OCI-LY3 (cell line): ENCODE measurements at regions not wholly inside any gene's neighbourhood (a gene's known extent, or its start where the extent isn't known, plus 50 kb on each side); places are given as distances from the start of the nearest gene placed in this dataset.

Experiments used
- H2AFZ ChIP-seq: fragments of 200-600, 300-600 bp; shearing (Covaris generic); 2 replicates; pipeline ENCODE4 v1.6.0; 2014; ENCODE audit warnings: antibody characterized with exemption, low read depth, low read length
- H3K27ac ChIP-seq: fragments of 200-600, 300-600 bp; sonication (generic); 2 replicates; pipeline ENCODE4 v1.5.1; 2014; ENCODE audit warnings: mild to moderate bottlenecking, low read length, moderate library complexity, mixed read lengths
- H3K27me3 ChIP-seq: fragments of 200-600, 300-600 bp; sonication (generic); 2 replicates; pipeline ENCODE4 v1.6.1; 2014; ENCODE audit warnings: low read depth, low read length, mixed read lengths
- H3K36me3 ChIP-seq: fragments of 200-600, 300-600 bp; sonication (generic); replicated peaks from 2 replicates; pipeline ENCODE3; 2014; ENCODE audit warnings: low read depth, low read length, mixed read lengths
- H3K4me1 ChIP-seq: fragments of 300-600, 200-600 bp; sonication (generic); 2 replicates; pipeline ENCODE4 v1.6.1; 2014; ENCODE audit warnings: low read length, mixed read lengths
- H3K4me2 ChIP-seq: fragments of 200-600, 300-600 bp; sonication (generic); 2 replicates; pipeline ENCODE4 v1.6.1; 2014; ENCODE audit warnings: low read length, mixed read lengths
- H3K4me3 ChIP-seq: fragments of 300-600, 200-600 bp; sonication (generic); 2 replicates; pipeline ENCODE4 v1.5.1; 2014; ENCODE audit warnings: antibody characterized with exemption, mild to moderate bottlenecking, low read length, moderate library complexity
- H3K79me2 ChIP-seq: fragments of 300-600, 200-600 bp; shearing (Covaris generic); 2 replicates; pipeline ENCODE4 v1.6.1; 2014; ENCODE audit warnings: mild to moderate bottlenecking, low read length, mixed read lengths
- H3K9ac ChIP-seq: fragments of 300-600, 200-600 bp; shearing (Covaris generic); 2 replicates; pipeline ENCODE4 v1.6.0; 2014; ENCODE audit warnings: mild to moderate bottlenecking, low read length, moderate library complexity
- H3K9me3 ChIP-seq: fragments of 200-600, 300-600 bp; shearing (Covaris generic); 2 replicates; pipeline ENCODE4 v1.6.1; 2014; ENCODE audit warnings: low read length, mixed read lengths; ENCODE audit not compliant: insufficient read depth
- H4K20me1 ChIP-seq: fragments of 200-600, 300-600 bp; sonication (generic); 2 replicates; pipeline ENCODE4 v1.6.1; 2016; ENCODE audit warnings: low read length, mixed read lengths; ENCODE audit not compliant: insufficient read depth
- CTCF ChIP-seq: fragments of 200-600, 300-600 bp; sonication (generic); IDR thresholded peaks from 2 replicates; pipeline ENCODE4 v1.5.1; 2014; ENCODE audit warnings: antibody characterized with exemption, low read length, low read depth
- EZH2phosphoT487 ChIP-seq: fragments of 200-600 bp; shearing (Covaris generic); IDR thresholded peaks from 2 replicates; pipeline ENCODE4 v1.6.1; 2018; ENCODE audit warnings: antibody characterized with exemption, mixed run types, low read depth

- H3K4me1 ChIP-seq: no peaks in the 10 kb centered on the region
- TF ChIP-seq EZH2phosphoT487 (no peak), CTCF (no peak)
- no peak overlapping the region for H3K27ac ChIP-seq
- no peaks in the 10 kb centered on the region for H3K36me3 ChIP-seq
- H3K4me3 ChIP-seq: no peak overlapping the region
- H4K20me1 ChIP-seq: no peaks in the 10 kb centered on the region
- H3K27me3 ChIP-seq: peaks cover 24% of the 10 kb centered on the region
- no peak overlapping the region for H3K9ac ChIP-seq
- H3K4me2 ChIP-seq: no peak overlapping the region
- H3K9me3 ChIP-seq: no peaks in the 10 kb centered on the region
- H2AFZ ChIP-seq: no peak overlapping the region
- no peaks in the 10 kb centered on the region for H3K79me2 ChIP-seq
These were observed 171.8 kb upstream of the NTF3 start for GRCh38 chr12:5260086-5260485.

GRCh38 chr12:5260591-5261086 is 171.3 kb upstream of the NTF3 start:
- no peaks in the 10 kb centered on the region for H3K79me2 ChIP-seq
- H3K27me3 ChIP-seq: peaks cover 24% of the 10 kb centered on the region
- no peak overlapping the region for H3K27ac ChIP-seq
- no peaks in the 10 kb centered on the region for H3K4me1 ChIP-seq
- no peak overlapping the region for H3K9ac ChIP-seq
- H3K9me3 ChIP-seq: no peaks in the 10 kb centered on the region
- TF ChIP-seq CTCF (no peak), EZH2phosphoT487 (no peak)
- no peak overlapping the region for H3K4me2 ChIP-seq
- no peaks in the 10 kb centered on the region for H3K36me3 ChIP-seq
- no peak overlapping the region for H2AFZ ChIP-seq
- H4K20me1 ChIP-seq: no peaks in the 10 kb centered on the region
- H3K4me3 ChIP-seq: no peak overlapping the region

- Histone ChIP-seq H3K27me3 (peaks cover 22% of the 10 kb centered on the region), H3K9ac (no peak overlapping the region), H3K36me3 (no peaks in the 10 kb centered on the region), H4K20me1 (no peaks in the 10 kb centered on the region), H3K79me2 (no peaks in the 10 kb centered on the region), H3K4me2 (no peak overlapping the region), H3K27ac (no peak overlapping the region), H3K4me3 (no peak overlapping the region), H2AFZ (no peak overlapping the region), H3K4me1 (no peaks in the 10 kb centered on the region), H3K9me3 (no peaks in the 10 kb centered on the region)
- TF ChIP-seq EZH2phosphoT487 (no peak), CTCF (no peak)
These were observed 169.5 kb upstream of the NTF3 start for GRCh38 chr12:5262450-5262849.

GRCh38 chr12:5262885-5263284 is 169.0 kb upstream of the NTF3 start:
- H3K4me1 ChIP-seq: no peaks in the 10 kb centered on the region
- H3K27ac ChIP-seq: no peak overlapping the region
- TF ChIP-seq EZH2phosphoT487: no peak
- no peak for TF ChIP-seq CTCF
- no peak overlapping the region for H2AFZ ChIP-seq
- no peaks in the 10 kb centered on the region for H4K20me1 ChIP-seq
- H3K9me3 ChIP-seq: no peaks in the 10 kb centered on the region
- no peaks in the 10 kb centered on the region for H3K36me3 ChIP-seq
- H3K4me3 ChIP-seq: no peak overlapping the region
- H3K4me2 ChIP-seq: no peak overlapping the region
- peaks cover 18% of the 10 kb centered on the region for H3K27me3 ChIP-seq
- H3K79me2 ChIP-seq: no peaks in the 10 kb centered on the region
- no peak overlapping the region for H3K9ac ChIP-seq
